ENCODE measurements at regions not wholly inside any gene's neighbourhood (a gene's known extent, or its start where the extent isn't known, plus 50 kb on each side); places are given as distances from the start of the nearest gene placed in this dataset.

DNA sequence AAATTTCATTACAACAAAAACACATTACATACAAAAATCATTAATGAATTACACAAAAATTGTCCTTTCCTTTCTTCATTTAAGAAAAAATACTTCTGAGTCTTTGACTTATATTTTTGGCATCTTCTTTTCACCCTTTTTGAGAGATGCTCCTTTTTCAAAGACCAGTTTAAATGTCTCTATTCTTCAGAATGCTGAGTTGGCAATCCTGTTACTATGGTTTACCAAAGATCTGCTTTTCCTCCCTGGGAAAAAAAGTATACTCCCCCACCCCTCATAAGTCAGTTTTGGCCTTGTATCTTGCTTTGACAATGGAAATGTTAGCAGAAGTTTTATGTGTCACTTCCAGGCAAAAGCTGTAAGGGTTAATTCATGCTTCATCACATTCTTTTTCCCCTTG lies 198.4 kb upstream of the GRM3 start:
- intact Hi-C loops (cut with micrococcal nuclease) (no loop called here), in situ Hi-C loops (cut with MboI) (no loop called here)
- H3K4me1 ChIP-seq (replicated peaks in 1 of 2; ENCODE audit: control insufficient read depth in 2 of 2, insufficient read depth in 2 of 2, low read length in 2 of 2): no peaks in the 10 kb centered on the region
- H3K4me2 ChIP-seq (ENCODE audit: insufficient read depth, low read length): no peak overlapping the region
- H3K9me3 ChIP-seq (replicated peaks; ENCODE audit: control insufficient read depth, insufficient read depth, low read depth, low read length): 0 out of 2 replicates have a peak, but pooled peaks cover 2% of the 10 kb centered on the region
- no peak for ATAC-seq
- H3K27ac ChIP-seq (ENCODE audit: extremely low read depth, low read depth, low read length): no peak overlapping the region
- DNase-seq (ENCODE audit: extremely low read depth in 1 of 4, low spot score in 3 of 4): no peak
- H3K27me3 ChIP-seq (ENCODE audit: control insufficient read depth in 2 of 2, insufficient read depth in 2 of 2, low read length in 2 of 2): no peaks in the 10 kb centered on the region
- no peaks in the 10 kb centered on the region for H3K36me3 ChIP-seq (ENCODE audit: control insufficient read depth, insufficient read depth, low read length)
- BruUV-seq (replicated peaks): no TSS peak
- no peak overlapping the region for H3K4me3 ChIP-seq
- H3K9me1 ChIP-seq (ENCODE audit: control insufficient read depth, insufficient read depth, low read length): no peaks in the 10 kb centered on the region
- H3K79me2 ChIP-seq (ENCODE audit: control insufficient read depth, insufficient read depth, low read length): no peaks in the 10 kb centered on the region
- no peak overlapping the region for H3K9ac ChIP-seq (ENCODE audit: insufficient read depth in 1 of 2, low read depth in 2 of 2, low read length in 2 of 2)
- no peak for FAIRE-seq
- ChIA-PET CTCF (ENCODE audit: low intra/inter-chr PET ratio) (no interaction called here), POLR2A (no interaction called here)
- no peak overlapping the region for H2AFZ ChIP-seq (ENCODE audit: low read depth, low read length)
- H4K20me1 ChIP-seq (replicated peaks; ENCODE audit: control insufficient read depth, insufficient read depth, low read length): no peaks in the 10 kb centered on the region
- TF ChIP-seq BMI1 (IDR thresholded peaks at IDR 0.05; ENCODE audit: low read length) (no peak), CEBPB (tag; IDR thresholded peaks at IDR 0.05) (no peak), XRCC5 (IDR thresholded peaks at IDR 0.05; ENCODE audit: low read depth, low read length) (no peak), RHOXF2B (CRISPR knock-in tag; conservative IDR thresholded peaks at IDR 0.05) (no peak), ASH1L (IDR thresholded peaks at IDR 0.05; ENCODE audit: borderline replicate concordance, low read depth, partially characterized antibody) (no peak), KLF16 (IDR thresholded peaks at IDR 0.05) (no peak), MAFK (IDR thresholded peaks at IDR 0.05; ENCODE audit: low read length) (peak; percentile 69), TAF9B (IDR thresholded peaks at IDR 0.05; ENCODE audit: partially characterized antibody) (no peak), MAFG (tag; conservative IDR thresholded peaks at IDR 0.05) (peak; percentile 39; the same call in 1 of the 2 replicates), CAMTA2 (CRISPR knock-in tag; conservative IDR thresholded peaks at IDR 0.05) (no peak), MEF2A (IDR thresholded peaks at IDR 0.05; ENCODE audit: control insufficient read depth, low read depth, low read length) (no peak), ZNF778 (CRISPR knock-in tag; IDR thresholded peaks at IDR 0.05) (no peak), ZNF316 (IDR thresholded peaks at IDR 0.05) (peak; percentile 66), ZFP36 (IDR thresholded peaks at IDR 0.05; ENCODE audit: low read depth, low read length, partially characterized antibody) (no peak), HMG20A (CRISPR knock-in tag; conservative IDR thresholded peaks at IDR 0.05) (no peak), MYBL2 (IDR thresholded peaks at IDR 0.05; ENCODE audit: low read depth) (no peak), MYBL2 (CRISPR knock-in tag; IDR thresholded peaks at IDR 0.05; ENCODE audit: borderline replicate concordance) (no peak), ZNF445 (CRISPR knock-in tag; IDR thresholded peaks at IDR 0.05; ENCODE audit: low read depth) (no peak), SMAD3 (CRISPR knock-in tag; conservative IDR thresholded peaks at IDR 0.05) (no peak), ZNF124 (CRISPR knock-in tag; IDR thresholded peaks at IDR 0.05) (no peak), KHSRP (IDR thresholded peaks at IDR 0.05) (no peak), FIP1L1 (IDR thresholded peaks at IDR 0.05; ENCODE audit: low read depth, low read length, poor library complexity, severe bottlenecking) (no peak), EZH2 (IDR thresholded peaks at IDR 0.05; ENCODE audit: borderline replicate concordance, low read depth, low read length) (no peak), SRSF7 (optimal IDR thresholded peaks at IDR 0.05; ENCODE audit: low read depth, low read length) (no peak), ZBTB1 (CRISPR knock-in tag; IDR thresholded peaks at IDR 0.05; ENCODE audit: borderline replicate concordance, low read depth) (no peak)
- TF ChIP-seq, protein P1, sequence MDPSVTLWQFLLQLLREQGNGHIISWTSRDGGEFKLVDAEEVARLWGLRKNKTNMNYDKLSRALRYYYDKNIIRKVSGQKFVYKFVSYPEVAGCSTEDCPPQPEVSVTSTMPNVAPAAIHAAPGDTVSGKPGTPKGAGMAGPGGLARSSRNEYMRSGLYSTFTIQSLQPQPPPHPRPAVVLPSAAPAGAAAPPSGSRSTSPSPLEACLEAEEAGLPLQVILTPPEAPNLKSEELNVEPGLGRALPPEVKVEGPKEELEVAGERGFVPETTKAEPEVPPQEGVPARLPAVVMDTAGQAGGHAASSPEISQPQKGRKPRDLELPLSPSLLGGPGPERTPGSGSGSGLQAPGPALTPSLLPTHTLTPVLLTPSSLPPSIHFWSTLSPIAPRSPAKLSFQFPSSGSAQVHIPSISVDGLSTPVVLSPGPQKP (CRISPR knock-in tag; IDR thresholded peaks at IDR 0.05): no peak
- TF ChIP-seq, protein P2, sequence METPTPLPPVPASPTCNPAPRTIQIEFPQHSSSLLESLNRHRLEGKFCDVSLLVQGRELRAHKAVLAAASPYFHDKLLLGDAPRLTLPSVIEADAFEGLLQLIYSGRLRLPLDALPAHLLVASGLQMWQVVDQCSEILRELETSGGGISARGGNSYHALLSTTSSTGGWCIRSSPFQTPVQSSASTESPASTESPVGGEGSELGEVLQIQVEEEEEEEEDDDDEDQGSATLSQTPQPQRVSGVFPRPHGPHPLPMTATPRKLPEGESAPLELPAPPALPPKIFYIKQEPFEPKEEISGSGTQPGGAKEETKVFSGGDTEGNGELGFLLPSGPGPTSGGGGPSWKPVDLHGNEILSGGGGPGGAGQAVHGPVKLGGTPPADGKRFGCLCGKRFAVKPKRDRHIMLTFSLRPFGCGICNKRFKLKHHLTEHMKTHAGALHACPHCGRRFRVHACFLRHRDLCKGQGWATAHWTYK (CRISPR knock-in tag; IDR thresholded peaks at IDR 0.05): no peak

All from K562 (cell line).